ENCODE measurements at regions not wholly inside any gene's neighbourhood (a gene's known extent, or its start where the extent isn't known, plus 50 kb on each side); places are given as distances from the start of the nearest gene placed in this dataset.
"Not testable (repeated sequence)": the region's sequence is repeated elsewhere in the genome, so short reads cannot be mapped to it uniquely, and the experiment has no call there.

- DNase-seq: no peak
These were observed 57.1 kb upstream of the EOMES start for GRCh38 chr3:27779176-27779575.

DNA sequence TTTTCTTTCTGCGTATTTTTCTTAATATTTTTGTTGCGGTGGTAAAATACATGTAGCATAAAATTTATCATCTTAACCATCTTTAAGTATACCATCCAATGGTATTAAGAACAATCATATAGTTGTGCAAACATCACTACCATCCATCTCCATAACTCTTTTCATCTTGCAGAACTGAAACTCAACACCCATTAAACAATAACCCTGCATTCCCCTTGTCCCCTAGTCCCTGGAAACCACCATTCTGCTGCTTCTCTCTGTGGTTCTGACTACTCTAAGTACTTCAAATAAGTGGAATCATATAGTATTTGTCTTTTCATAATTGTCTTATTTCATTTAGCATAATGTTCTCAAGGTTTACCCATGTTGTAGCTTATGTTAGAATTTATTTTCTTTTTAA is 67.3 kb upstream of the EOMES start:
- DNase-seq: no peak

- no peak for DNase-seq
These were observed 69.8 kb upstream of the EOMES start for GRCh38 chr3:27791956-27792355.

DNA sequence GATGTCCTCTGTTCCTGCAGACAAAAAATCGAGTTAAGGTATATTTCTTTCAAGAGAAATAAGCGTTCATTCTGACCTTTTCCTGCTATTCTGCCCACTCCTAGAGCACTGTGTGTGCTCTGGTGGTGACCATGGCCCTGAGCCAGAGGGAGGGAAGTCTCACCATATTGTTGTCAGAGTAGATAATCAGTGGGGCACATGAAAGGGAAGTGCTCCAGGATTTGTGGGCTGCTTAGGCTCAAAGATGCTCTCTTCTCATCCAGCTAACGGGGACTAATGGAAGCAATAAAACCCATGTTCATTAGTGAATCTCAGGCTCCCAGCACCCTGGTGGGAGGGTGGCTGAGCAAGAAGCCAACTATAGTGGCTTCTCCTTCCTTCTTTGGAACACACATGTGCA is 70.7 kb upstream of the EOMES start:
- DNase-seq: no peak

DNA sequence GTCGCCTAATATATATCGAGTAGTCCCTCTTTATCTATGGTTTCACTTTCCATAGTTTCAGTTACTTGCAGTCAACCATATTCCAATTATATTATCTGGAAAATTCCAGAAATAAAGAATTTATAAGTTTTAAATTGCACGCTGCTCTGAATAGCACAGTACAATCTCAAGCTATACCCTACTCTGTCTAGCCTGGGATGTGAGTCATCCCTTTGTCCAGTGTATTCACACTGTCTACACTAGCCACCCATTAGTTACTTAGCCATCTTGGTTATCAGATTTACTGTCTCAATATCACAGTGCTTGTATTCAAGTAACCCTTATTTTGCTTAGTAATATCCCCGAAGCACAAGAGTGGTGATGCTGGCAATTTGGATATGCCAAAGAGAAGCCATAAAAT is 72.1 kb upstream of the EOMES start:
- no peak for DNase-seq

DNA sequence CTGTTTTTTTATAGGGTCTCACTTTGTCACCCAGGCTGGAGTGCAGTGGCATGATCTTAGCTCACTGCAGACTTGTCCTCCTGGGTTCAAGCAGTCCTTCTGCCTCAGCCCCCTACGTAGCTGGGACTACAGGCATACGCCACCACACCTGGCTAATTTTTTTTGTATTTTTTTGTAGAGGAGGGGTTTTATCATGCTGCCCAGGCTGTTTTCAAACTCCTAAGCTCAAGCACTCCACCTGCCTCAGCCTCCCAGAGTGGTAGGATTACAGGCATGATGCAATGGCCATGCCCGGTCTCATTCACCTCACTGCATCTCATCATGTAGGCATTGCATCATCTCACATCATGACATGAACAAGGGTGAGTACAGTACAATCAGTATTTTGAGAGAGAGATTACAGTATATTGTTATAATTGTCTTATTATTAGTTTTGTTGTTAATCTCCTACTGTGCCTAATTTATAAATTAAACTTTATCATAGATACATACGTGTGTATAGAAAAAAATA is 74.3 kb upstream of the EOMES start:
- no peak for DNase-seq

DNA sequence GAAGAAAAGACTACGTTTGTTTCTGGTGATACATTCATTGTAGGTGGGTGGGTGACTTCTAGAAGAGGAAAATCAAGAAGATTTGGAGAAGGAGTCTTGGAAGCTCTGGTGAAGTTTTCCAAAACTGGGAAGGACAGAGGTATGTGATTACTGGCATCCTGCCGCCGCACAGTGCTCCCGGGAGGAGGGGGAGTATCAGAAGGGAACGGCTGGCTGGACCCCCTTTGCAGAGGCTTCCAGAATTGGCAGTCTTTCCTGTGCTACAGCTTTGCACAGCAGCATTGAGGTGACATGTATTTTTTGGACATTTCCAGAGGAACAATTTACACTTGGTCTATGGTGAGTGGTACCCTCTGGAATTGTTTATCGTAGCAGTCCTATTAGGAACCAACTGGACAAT is 75.7 kb upstream of the EOMES start:
- DNase-seq: no peak

DNA sequence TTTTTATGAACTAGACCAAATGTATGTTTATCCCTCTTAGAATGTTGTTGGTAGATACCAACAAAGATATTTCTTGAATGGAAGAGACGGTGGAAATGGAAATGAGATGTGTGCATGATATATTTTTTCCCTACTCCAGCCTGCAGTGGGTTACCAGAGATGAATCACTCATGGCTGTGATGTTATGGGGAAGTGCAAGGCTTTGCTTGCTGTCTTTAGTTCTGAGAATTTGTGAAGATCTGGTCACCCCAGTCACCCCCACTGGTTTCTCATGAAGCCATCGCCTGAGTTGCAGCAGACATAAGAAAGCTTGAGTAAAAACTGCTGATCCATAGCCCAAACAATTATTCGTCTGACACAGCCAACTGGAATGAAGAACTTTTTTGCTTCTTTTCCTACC is 78.1 kb upstream of the EOMES start:
- no peak for DNase-seq

DNA sequence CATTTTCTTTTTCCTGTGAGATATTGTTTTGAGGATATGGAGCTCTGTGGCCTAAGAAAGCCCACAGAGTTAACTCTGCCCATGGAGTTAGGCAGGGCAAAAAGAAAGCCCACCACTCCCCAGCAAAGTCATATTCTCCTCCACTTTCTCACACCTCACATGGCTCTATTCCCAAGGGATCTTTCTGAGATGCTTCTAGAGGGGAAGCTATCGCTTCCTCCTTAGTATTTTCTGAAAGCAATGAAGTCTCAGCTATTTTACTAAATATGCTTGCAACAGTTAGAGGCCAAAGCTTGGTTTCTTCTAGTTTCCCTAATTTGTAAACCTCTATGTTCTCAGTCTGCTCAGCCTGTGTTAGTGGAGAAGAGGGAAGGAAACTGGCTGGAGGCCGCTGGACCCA is 80.3 kb upstream of the EOMES start:
- DNase-seq: no peak

DNA sequence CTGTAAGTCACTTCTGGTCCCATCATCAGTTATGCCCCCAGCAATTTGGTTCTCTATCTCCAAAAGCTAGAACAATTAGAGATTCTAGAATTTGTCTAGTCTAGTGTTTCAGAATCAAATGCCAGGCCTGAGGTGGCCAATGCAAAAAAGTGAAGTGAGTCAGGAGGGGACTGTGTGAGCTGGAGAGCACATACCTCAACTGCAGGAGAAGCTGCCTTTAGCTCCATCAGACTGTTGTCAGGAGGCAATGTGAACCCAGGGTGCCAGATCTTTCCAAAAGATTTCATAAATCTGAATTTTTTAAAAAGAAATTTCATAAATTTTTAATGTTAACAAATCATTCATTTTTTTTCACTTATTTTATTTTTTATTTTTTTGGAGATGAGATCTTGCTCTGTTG is 80.7 kb upstream of the EOMES start:
- DNase-seq: no peak

- DNase-seq: no peak
These were observed 83.2 kb upstream of the EOMES start for GRCh38 chr3:27805282-27805681.

DNA sequence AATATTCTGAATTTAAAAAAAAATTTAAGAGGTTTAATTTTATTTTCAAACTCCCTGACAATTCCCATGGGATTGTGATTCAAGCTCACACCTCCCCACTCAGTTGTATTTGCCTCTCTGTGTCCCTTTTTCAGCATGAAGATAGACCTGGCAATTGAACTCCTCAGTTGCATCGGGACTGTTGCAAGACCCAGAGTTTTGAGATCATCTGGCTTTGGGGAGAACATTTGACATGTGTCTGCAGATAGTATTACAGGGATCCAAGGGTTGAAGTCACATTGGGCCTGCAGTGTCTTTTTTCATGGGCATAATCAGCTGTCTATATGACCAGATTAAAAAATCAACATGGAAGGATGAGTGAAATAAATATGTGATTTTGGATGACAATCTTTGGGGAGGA is 91.1 kb upstream of the EOMES start:
- DNase-seq: no peak

DNA sequence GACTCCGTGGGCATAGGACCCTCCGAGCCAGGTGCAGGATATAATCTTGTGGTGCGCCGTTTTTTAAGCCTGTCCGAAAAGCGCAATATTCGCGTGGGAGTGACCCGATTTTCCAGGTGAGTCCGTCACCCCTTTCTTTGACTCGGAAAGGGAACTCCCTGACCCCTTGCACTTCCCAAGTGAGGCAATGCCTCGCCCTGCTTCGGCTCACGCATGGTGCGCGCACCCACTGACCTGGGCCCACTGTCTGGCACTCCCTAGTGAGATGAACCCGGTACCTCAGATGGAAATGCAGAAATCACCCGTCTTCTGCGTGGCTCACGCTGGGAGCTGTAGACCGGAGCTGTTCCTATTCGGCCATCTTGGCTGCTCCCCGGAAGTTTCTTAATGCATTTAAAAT is 99.5 kb upstream of the EOMES start:
- DNase-seq: not testable (repeated sequence)

DNA sequence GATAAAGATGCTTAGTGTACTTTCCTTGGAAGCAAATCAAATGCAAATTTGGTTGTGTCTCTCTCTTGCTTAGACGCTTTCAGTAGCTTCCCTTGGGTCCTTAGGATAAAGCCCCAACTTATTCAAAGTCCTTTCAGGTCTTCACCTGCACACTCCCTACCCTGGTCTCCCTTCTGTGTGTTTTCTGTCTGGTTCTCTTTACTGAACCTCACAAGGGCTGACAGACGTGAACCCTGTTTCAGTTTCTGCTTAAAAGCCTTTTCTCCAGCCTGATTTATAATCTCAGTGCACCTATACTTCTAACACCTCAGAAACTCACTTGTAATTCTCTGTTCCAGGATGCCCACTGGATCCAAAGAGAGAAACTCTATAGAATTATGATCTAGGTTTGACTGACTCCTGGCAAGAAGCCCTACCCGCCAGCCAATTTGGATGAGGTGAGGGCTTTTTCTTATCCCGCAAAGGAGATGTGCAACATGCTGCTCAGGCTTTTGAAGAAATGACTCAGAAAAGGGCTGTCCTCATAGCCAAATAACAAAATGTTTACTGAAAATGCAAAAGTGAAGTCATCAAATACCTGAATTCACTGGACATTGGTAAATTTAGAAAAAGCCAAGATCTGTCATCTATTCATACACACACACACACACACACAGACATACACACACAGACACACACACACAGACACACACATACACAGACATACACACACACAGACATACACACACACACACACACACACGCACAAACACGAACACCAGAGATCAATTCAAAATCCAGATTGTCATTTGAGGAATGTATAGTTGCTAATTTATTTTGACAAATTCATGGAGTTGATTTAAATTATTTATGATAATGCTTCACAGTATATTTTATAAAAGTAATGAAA is 102.4 kb upstream of the EOMES start:
- DNase-seq: no peak

- no peak for DNase-seq
These were observed 104.3 kb upstream of the EOMES start for GRCh38 chr3:27826448-27826847.

DNA sequence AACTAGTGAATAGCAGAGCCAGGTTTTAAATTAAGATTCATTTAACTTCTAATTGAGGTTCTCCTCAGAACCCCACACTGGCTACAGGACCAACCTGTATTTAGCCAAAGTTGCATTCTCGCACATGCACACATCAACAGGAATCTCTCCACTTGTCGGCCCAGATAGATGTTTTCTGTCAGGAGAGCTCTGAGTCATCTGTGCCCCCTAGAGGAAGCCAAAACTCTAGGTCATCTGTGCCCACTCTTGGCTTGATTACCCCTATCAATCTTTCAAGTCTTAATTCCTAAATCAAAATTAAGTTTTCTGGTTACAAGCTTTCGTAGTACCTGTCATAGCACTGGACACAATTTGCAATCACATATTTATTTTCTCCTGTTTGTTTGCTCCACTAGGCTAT is 104.9 kb upstream of the EOMES start:
- DNase-seq: no peak

- peak in 1 of 2 donors; percentile 31 for DNase-seq
These were observed 118.9 kb upstream of the EOMES start for GRCh38 chr3:27840807-27841594.

DNA sequence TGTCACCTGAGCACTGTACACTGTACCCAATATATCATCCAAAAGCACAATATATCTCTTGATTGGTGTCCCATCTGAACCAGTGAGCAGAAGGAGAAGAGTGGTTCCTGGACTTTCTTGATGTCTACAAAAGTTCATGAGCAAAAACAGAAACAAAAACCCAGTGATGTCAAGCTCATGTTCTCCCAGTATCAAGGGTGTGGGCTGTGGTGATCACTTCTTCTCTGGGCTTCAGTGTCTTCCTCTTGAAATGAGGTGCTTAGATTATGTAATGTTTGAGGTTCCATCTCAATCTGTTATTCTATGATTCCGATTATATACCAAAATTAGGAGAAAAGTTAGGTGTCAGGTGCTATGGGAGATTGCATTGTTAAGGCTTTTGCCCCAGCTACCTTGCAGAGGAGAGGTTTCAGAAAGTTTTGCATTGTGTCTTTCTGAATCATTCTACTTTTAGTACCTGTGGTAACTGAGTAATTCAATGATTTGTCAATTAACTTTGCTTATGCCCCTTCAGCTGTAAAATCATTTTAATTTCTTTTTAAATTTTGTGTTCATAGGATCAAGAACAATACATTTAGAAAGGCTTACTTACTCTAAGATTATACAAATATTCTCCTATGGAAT is 122.0 kb upstream of the EOMES start:
- DNase-seq: no peak

DNA sequence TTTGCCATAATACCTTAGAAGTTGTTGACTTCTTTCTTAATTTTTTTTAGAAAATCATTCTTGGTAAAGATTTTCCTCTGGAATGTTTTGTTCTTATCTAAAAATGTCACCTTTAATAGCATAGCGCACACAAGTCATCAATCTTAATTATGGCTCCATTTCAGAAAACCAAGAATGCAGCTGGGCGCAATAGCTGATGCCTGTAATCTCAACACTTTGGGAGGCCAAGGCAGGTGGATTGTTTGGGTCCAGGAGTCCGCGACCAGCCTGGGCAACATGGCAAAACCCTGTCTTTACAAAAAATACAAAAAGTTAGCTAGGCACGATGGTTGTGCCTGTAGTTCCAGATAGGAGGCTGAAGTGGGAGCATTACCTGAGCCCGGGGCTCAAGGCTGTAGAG is 125.6 kb upstream of the EOMES start:
- no peak for DNase-seq

- DNase-seq: no peak
These were observed 126.7 kb upstream of the EOMES start for GRCh38 chr3:27848826-27849225.

GRCh38 chr3:27859821-27860220 is 137.7 kb upstream of the EOMES start:
- no peak for DNase-seq

DNA sequence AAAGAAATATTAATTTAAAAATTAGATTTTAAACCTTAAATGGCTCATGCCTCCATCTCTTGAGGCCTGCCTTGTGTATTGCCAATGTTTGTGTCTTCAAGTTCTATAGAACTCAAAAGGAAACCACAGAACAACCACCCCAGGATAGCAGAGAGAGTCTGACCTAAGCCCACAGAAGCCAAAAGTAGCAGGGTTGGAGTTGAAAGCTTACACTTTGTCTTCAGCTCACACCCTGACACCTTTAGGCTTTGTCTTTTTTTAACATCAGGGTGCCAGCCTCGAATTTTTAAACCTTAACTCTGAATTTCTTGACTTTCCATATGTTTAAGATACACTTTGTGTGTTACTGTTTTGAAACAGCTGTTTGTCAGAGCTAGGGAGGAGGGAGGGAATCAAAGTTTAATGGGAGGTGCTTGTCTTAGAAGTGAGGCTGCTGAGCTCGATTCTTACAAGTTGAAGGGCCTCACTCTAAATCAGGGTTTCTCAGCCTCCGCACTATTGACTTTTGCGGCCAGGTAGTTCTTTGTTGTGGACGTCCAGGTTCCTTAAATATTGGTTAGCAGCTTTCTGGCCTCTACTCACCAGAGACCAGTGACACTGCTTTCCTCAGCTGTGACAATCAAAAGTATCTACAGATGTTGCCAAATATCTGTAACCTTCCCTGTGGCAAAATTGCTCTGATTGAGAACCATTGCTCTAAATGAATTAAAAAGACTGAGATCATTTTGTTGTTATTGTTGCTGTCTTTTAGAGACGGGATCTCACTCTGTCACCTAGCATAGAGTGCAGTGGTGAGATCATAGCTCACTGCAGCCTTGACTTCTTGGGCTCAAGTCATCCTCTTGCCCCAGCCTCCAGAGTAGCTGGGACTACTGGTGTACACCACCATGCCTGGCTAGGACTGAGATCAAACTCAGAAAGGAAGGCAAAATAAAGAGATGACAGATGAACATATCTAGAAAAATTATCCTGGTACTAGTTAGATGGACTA is 139.2 kb upstream of the EOMES start:
- peak; percentile 50 to 76 for DNase-seq
